Lower leg skin (tissue), 3 donors: ENCODE measurements at regions not wholly inside any gene's neighbourhood (a gene's known extent, or its start where the extent isn't known, plus 50 kb on each side); places are given as distances from the start of the nearest gene placed in this dataset.

Experiments used
- POLR2A ChIP-seq, 2 donors: fragments of 450-650 bp; IDR thresholded peaks; one replicate each; pipeline ENCODE4 v1.6.1; 2016 to 2017; ENCODE audit warnings: antibody characterized with exemption in 2 of 2, mild to moderate bottlenecking in 1 of 2, moderate library complexity in 1 of 2
- TF ChIP-seq, protein P1 (sequence below), 3 donors: fragments of 450-650 bp; IDR thresholded peaks; one replicate each; pipeline ENCODE4 v1.5.1; 2016; ENCODE audit warnings: antibody characterized with exemption in 3 of 3, mild to moderate bottlenecking in 3 of 3, moderate library complexity in 2 of 3

DNA sequence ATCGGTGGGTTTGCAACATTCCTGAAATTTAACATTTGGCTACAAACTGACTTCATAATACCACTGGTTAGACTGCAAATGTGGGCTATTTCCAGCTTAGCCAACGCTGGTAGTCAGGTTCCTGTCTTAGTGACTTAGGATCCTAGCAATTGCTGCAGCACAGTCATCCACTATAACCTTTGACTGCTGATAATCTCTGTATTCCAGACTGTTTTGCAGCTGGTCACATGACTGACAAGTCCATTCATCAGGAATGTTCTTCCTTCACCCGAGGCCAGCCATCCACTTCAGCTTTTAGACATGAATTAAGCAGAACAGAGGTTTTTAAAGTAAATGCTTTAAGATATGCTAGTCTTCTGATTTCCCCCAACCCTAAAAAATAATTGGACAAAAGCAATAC is 425.9 kb upstream of the MPDZ start:
- TF ChIP-seq POLR2A (IDR thresholded peaks at IDR 0.05) = no peak
- TF ChIP-seq, protein P1, sequence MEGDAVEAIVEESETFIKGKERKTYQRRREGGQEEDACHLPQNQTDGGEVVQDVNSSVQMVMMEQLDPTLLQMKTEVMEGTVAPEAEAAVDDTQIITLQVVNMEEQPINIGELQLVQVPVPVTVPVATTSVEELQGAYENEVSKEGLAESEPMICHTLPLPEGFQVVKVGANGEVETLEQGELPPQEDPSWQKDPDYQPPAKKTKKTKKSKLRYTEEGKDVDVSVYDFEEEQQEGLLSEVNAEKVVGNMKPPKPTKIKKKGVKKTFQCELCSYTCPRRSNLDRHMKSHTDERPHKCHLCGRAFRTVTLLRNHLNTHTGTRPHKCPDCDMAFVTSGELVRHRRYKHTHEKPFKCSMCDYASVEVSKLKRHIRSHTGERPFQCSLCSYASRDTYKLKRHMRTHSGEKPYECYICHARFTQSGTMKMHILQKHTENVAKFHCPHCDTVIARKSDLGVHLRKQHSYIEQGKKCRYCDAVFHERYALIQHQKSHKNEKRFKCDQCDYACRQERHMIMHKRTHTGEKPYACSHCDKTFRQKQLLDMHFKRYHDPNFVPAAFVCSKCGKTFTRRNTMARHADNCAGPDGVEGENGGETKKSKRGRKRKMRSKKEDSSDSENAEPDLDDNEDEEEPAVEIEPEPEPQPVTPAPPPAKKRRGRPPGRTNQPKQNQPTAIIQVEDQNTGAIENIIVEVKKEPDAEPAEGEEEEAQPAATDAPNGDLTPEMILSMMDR (IDR thresholded peaks at IDR 0.05) = no peak
